Heart left ventricle (tissue), 13 donors: ENCODE measurements at regions not wholly inside any gene's neighbourhood (a gene's known extent, or its start where the extent isn't known, plus 50 kb on each side); places are given as distances from the start of the nearest gene placed in this dataset.

ENCODE experiments used
- CTCF ChIP-seq, 12 donors: fragments of 200-600 bp; sonication (generic) in 4 of 12; IDR thresholded peaks; one replicate each; pipeline versions ENCODE4 v1.5.0 to v1.8.0; 2018 to 2022; ENCODE audit warnings: antibody characterized with exemption in 12 of 12, mild to moderate bottlenecking in 5 of 12
- POLR2A ChIP-seq, 2 donors: fragments of 450-650 bp; IDR thresholded peaks; one replicate each; pipeline ENCODE4 v1.6.1; 2017; ENCODE audit warnings: antibody characterized with exemption in 2 of 2, mild to moderate bottlenecking in 2 of 2, moderate library complexity in 2 of 2
- donor health status: ischemic (EF 13 %, LVEDD 7.1; RV severe dilation, severe dysfunction).
- donor health status: DM: no; HTN: yes; CAD: no.
- donor health status: DM: no; HTN: no; CAD: no.
- donor health status: ischemic (EF 25% LVEDD 6.9; RV normal size, moderate dysfunction).
- donor health status: ischemic (EF 25% LVEDD 5.7; RV mildly dilated, moderate dysfunction).
- donor health status: ischemic (EF 35%, LVEDD 5.7; RV mildly dilated, moderate dysfunction).
- donor health status: nonischemic (EF 11% LVEDD 7.7; RV severe dilation, severe dysfunction).
- donor health status: DM: yes; HTN: yes; CAD: no.
- donor health status: PGD.
- donor health status: ischemic (EF 29% LVEDD 5.4; RV normal size, mild dysfunction).
- donor health status: nonischemic (EF 23%, LVEDD 6.1; RV moderate dilation, normal function).

GRCh38 chr6:144715344-144715743 lies 430.2 kb downstream of the UTRN start:
- no peak for TF ChIP-seq CTCF (IDR thresholded peaks at IDR 0.05)
- no peak for TF ChIP-seq POLR2A (IDR thresholded peaks at IDR 0.05)
